NCI-H2081 (cell line): ENCODE measurements at regions not wholly inside any gene's neighbourhood (a gene's known extent, or its start where the extent isn't known, plus 50 kb on each side); places are given as distances from the start of the nearest gene placed in this dataset.

Experiments used
- DNase-seq, 2 experiments: peaks; one replicate each; lab custom pipeline; 2025; lab: John Stamatoyannopoulos, UW

DNA sequence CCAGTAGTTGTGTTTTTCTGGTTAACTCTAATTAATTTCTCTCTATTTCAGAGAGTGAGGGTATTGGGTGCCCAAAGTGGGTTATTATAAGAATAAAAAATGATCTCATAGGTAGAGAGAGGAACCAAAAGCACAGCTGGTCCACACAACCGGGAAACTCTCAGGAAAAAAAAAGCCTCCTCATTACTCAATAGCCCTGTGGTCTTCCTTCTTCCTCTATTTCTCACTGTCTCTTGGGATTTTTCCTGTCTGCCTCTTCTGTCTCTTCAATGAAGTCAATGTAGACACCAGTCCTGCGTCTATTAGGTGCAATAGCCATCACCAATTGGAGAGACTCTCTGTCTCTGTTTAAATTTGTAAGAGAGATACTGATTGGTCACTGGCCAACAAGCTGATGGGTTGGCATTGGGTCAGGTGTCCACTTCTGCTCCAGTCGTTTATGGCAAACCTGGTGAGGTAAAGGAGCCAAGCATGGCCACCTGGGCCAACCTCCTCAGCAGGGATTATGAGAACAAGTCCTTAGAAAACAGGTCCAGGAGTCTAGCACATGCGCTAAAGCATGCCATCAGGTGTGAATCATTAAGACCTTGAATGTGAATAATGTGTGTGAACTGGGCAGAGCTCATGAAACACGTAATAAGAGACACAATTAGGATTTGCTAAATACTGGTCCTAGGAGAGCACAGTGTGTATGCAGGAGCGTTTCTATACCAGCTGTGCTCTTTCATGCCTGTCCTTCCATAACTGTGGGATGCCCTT is 443.0 kb upstream of the RUNX1 start:
- DNase-seq, result no peak

DNA sequence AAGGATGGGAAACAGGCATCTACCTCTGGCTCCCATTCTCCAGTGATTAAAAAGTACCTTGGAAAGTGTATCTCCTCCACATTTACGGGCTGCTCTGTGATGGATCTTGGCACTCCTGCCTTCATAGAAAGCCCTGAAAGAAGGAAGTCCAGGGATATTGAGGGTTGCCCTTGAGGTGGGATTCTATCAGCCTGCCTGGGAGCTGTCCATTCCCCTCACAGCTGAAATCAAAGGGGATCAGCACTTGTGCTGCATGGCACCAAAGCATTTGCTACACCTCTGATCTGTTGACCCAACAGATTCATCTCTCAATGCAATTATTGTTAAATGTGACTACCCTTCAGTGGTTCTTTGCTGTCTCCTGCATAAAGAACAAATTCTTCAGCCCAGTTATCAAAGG is 442.0 kb upstream of the RUNX1 start:
- no peak for DNase-seq

DNA sequence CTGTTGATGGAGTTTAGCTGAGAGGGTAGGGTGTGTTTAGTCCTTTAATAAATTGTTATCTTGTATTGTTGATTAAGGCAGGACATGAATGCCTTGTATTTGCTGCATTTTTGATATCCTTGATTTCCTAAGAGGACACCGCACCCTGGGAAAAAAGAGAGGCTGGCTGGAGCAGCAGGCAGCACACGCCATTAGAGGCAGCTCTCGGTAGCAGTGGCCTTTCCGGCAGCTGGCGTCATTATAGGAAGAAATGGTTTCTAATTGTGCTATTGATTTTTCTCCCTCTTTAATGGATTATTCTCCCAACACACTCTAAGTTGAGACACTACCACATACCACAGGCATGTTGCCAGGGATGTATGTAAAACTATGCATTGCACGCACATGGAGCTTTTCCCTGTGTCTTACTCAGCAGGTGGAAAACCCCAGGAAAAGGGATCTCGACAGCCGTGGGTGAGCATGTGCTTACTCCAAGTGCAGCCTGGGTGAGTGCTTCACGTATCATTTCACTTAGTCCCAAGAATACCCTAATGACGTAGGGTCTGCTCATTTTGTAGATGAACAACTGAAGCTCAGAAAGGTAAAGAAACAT is 440.4 kb upstream of the RUNX1 start:
- no peak for DNase-seq

DNA sequence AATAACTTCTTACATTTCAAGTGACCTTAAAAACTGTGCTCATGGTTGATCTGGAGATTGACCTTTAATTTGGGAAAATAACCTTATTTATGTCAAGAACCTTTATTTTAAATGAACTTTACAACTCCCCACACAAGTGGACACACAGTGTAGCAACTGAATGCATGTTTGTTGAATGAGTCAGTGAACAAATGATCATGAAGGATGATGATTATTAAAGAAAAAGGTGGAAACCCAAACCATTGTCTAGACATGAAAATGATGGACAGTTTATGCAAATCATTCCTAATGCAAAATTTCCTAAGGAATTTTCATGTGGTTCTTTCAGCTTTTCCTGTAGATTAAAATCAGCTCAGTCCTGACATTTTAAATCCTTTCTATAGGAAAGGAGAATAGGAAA is 439.8 kb upstream of the RUNX1 start:
- no peak for DNase-seq

DNA sequence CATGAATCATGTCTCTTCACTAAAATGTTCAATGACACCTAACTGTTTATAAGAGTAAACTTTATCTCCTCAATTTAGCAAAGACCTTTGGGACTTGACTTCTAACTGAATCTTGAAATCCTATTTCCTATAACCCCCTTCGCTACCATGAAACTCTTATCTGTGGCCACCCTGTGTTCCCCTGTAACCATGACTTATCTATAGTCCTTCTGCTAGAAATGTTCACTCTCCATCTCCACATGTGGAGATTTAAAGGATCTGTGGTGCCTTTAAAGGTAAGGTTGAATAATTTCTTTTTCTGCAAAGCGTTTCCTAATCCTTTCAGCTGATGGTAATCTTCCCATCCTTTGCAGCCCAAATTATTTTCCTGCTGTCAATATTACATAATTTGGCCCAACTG is 436.3 kb upstream of the RUNX1 start:
- DNase-seq, result no peak

DNA sequence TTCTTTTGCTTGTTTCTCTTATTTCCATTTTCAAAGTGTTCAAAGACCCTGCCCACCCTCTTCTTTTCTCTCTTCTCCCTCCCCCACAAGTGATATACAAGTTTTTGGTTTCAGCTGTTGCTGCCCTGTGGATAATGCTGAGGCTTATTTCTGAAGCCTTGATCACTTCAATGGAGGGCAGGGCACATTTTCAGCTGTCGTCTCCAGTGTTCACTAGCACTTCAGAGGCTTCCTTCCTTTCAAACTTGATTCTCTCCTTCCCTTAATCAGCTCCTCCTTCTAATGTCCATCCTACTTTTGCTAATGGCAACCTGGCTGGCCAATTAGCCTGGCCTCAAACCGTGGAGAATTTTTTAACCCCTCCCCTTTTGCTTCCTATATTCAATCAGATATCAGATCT is 435.7 kb upstream of the RUNX1 start:
- DNase-seq, result no peak

DNA sequence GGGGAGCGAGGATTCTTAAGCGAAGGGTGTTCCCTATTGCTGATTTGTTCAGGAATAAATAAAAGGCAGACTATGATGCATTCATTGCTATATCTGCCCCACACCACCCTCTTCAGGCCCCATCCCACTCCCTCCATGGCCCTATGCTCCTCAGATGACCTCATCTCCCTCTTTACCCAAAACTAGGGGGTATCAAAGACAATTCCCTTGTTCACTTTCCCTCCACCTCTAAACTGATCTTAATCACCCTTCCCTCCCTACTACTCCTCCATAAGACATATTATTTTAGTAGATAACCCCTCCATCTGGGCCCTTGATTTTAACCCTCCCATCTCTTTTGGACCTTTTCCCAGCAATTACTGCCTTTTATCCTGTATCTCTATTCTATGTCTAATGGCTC is 434.9 kb upstream of the RUNX1 start:
- DNase-seq, result no peak

DNA sequence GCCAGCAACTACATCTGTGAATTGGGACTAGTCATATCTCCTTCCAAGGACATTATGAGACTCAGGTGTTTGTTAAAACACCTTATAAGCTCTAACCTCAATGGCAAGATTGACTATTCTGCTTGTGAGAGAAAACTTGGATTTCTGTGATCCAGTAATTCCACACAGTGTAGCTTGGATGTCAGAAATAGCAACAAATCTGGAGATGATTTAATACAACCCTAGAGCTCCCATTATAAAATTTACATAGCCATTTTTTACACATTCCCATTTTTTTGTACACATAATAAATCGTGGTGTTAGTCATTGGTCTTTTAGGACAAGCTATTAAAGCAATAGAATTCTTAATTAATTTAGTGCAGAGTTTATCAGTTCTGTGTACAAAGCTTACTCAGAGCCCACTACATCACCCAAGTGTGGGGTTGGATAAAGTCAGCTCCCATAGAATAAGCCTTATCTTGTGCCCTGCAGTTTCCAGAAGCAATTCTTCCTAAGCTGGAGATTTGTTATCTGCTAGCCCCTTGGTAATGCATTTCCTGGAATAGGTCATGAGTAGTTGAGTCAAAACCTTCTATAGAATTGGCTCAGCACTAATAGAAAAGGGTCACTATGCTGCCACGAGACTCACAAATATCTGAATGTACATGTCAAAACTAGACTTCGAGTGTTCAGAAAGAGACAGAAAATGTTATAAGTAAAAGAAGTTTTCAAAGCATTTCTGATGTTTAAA is 434.0 kb upstream of the RUNX1 start:
- DNase-seq, result no peak

DNA sequence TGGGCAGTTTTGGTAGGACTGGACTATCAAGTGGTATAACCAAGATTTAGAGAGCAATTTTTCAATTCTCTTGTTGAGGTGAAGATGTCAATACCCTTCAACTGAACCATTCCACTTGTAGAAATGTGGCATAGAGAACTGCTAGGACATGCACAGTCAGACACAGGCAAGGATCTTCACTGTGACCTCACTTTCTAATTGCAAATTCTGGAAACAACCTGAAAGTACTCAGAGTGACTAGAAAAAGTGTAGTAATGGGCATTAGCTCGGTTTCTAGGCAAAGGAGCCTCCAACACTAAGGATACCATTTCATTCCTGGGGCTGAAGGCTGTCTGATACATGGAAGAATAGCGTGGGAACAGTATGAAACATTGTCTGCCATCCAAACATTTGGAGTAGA is 433.0 kb upstream of the RUNX1 start:
- DNase-seq, result no peak

DNA sequence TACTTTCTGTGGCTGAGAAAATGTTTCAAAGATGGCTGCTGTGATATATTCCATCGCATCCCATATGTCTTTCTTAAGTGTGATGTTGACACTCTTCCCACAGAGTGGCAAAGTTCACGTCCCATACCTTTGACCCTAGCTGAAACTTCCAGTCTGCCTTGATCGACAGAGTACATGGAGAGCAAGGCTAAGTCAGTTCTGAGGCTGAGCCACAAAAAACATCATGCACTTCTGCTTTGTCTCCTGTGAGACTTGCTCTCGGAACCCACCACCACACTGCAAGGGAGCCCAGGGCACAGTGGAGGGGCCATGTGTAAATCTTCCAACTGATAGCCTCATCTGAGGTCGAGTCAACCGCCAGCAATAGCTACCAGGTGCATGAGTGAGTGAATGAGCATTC is 431.9 kb upstream of the RUNX1 start:
- no peak for DNase-seq

DNA sequence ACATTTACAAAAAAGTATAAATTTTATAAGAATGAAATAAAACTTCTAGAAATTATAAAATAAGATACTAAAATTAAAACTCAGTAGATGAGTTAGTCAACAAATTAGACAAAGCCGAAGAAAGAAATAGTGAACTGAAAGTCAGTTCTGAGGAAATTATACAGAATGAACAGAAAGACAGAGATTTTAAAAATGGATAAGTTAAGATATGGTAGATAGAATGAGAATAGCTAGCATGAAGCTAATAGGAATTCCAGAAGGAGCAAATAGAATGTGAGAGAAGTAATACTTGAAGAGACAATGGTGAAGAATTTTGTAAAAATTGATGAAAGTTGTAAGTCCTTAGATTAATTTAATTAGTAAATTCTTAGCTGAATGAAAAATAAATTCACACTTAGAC is 430.4 kb upstream of the RUNX1 start:
- DNase-seq, result no peak

DNA sequence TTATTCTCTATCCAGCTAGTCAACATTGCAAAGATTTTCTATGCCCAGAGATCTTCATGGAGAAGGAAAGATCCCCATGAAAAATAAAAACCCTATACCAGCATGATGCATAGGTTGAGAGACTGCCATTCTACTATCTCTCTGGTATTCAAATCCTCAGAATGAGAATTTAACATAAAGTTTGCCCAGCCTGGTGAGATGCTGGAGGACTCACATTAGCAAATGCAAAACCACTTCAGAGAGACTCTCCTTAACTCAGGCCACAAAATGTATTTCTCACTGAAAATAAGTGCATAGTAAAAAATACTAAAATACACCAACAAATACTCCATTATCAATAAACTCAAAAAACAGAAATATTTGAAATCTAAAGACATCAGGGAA is 430.0 kb upstream of the RUNX1 start:
- DNase-seq, result no peak

DNA sequence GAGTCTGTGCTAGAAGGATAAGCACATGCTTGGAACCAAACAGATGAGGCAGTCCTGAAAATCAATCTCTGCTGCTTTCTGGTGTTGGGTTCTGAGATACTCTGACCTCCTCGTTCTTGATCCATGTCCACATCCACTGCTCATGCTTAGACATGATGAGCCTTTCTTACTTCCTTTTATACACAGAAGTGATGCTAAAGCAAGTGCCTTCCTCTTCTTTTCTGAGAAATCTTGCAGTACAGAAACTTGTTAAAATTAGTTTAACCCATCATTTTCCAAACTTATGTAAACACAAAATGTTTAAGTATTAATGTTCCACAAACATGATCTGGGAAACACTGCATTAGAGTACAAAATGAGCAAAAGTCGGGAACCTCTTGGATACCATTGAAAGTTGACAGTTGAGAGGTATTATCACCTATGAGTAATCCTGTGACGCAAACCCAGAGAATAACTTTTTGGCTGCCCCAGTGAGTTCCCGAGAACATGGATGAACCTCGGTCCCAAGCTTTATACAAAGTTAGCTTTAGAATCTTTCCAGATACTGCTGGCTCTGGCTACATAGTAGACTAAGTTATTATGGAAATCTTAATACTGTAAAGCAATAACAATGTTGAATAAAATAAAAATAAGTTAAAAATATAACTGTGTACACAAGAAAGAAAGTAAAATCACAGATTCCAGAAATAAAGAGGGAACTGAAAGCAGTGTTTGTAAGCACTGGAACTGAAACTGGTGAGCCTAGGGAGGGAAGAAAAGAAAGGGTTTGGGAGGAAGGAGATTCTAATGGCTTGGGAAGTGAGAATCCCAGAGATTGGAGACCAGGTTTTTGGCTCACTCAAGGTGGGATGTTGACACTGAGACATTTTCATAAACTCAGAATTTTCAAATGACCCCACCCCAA is 429.3 kb upstream of the RUNX1 start:
- no peak for DNase-seq

DNA sequence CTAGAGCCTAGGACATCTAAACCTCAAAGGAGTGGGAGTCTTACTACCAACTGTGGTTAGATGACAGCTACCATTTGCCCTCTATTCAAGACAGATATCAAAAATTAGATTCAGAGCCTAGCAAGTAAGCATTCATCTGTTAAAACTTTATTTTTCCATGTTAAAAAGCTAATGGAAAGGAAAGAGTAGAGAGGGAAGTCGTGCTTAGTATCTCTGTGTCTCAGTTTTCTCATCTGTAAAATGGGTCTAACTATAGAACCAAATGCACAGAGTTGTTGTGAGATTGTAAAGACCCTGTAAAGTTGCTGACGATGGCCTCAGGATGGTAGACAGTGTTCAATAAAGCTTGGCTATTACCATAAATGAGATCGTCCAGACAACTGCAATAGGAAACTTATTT is 428.5 kb upstream of the RUNX1 start:
- no peak for DNase-seq

DNA sequence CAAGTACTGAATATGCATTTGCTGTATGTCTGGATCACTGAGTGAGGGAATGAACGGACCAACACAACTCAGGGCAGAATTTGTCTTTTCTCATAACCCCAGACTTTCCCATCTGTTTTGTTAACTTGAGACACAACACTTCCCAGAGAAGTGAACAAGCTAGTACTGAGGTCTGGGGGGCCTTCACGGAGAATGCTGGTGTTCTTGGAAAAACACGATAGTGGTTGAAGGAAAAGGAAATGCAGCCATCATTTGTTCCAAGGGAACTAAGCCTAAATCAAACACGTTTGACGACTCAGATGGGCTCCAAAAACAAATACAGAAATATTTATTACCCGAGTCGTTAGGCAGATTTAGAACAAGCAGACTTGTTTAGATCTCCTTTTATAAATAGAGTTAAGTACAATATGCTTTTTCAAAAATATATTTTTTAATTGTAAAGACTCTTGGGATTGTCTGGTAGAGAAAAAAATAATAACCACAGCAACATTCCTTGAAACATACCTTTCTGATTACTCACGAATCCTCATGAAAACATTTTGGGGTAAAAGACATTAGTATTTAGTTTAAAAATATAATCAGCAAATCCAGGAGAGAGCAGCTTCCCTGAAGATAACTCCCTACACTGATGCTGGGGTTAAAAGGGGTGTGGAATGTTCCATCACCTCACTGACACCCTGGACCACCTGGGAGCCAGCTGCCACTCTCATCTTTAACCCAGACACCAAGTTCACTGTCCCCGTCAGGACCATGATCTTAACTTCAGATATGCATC is 427.7 kb upstream of the RUNX1 start:
- DNase-seq, result no peak

DNA sequence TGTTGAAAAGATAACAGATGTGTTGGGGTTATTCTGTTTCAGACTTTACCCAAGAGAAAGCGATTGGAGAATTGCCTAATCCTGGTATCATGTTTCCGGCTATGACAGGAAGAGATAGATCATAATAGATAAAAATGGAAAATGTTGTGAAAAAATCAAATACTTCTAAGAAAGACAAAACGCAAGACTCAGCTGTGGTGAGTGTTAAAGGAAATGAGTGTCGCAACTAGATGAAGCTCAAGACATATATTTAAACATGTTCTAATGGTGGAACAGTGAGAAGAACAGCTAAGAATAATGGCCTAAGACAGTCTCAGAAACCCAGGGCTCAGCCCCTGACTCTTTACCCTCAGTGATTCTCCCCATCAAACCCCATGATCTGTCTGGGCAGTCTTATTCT is 426.7 kb upstream of the RUNX1 start:
- DNase-seq, result no peak

DNA sequence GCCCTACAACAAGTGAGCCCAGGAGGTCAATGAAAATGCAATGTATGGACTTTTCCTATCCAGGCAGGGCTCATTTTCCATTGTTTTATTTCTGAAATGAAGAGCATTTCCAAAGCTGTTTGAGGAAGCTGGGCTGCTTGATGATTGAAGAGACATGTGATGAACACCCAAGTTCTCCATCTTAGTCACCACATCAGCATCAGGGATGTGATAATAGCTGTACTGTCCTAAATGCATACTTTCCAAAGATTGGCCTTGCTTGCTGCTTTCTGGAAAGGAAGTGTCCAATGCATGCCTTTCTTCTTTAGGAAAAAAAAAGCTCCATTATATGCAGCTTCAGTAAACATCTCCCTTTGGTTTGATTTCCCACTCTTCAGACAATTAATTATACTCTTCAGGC is 425.9 kb upstream of the RUNX1 start:
- no peak for DNase-seq

DNA sequence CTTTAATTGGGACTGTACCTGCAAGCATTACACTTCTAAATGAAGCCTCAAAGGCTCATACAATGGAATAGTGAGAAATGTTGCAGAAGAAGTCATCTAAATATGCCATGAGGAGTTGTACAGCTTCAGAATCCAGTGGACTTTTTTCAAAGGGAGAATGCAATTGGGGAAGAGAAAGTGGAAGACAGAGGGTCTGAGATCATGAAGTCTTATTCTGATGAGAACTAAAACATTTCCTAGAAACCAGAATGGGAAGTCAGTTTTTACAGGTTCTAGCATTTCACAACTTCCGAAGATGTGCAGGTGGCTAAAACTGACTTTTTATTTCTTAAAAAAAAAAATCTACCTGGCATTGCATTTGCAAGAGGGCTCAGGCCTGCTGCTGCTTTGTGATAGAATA is 424.4 kb upstream of the RUNX1 start:
- DNase-seq, result no peak

DNA sequence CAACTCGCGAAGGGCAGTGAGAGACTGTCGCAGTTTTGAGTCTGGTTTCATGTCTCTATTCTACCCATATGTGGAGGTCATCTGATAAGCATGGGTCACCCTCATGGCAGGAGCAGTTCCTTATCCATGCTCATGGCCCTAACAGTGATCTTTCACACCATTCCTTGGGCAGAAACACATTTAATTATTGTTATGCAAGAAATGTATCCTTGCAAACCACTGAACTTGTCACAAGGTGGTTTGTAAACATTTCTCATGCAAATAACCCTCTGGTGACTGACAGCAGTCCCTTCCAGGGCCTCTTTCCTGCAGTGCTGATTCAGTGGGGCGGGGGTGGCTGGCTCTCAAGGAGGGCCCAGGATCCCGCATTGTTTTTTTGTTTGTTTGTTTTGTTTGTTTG is 421.4 kb upstream of the RUNX1 start:
- no peak for DNase-seq

DNA sequence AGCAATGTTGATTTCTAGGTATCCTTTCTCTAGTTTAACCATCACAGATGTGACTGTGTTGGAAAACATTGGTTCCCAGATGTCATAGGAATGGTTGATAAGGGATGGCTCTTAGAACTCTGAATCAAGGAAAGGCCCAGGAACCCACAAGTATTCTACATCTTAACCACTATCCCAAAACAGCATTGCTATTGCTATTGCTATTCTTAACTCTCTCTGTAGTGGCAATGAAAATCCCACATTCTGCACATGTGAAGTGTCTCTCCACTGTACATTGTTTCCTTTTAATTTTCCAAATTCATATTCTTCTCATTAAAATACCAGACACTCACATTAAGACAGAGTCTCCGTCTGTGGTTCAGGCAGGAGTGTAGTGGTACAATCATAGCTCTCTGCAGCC is 420.4 kb upstream of the RUNX1 start:
- no peak for DNase-seq

DNA sequence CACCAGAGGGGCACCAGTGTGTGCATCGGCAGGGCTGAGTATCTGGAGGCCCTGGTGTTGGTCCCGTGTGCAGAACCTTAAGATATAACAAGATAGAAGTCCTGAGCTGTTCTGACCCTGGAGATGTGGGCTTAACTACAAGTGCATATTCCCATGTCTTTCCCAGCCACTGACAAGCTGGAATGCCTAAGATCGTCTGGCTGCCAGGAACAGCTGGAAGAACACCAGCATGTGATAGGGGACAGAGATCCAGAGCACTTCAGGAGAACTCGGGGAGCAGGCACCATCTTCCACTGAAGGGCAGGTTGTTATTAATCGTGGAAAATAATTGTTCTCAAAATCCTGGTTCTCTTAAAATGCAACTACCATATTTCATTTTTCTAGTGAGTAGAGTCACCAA is 419.9 kb upstream of the RUNX1 start:
- DNase-seq, result no peak

DNA sequence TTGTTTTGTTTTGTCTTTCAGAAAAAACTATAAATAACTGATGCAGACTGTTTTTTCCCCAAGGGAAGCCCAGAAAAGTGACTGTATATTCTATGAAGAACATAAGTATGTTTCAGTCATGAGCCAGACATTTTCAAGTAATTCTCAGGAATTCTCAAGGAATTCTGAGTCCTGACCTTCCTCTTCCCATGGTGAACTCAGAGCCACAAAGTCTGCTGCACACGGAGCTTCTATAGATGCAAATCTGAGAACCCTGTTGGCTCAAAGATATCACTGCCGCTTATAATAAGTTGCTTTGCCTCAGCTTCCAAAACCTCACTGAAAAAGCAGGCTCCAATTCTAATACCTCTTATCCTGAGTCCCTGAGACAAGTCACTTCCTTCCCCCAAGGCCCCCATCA is 418.5 kb upstream of the RUNX1 start:
- DNase-seq, result no peak
